OCI-LY1 (cell line): ENCODE measurements at regions not wholly inside any gene's neighbourhood (a gene's known extent, or its start where the extent isn't known, plus 50 kb on each side); places are given as distances from the start of the nearest gene placed in this dataset.

Experiments
- H2AFZ ChIP-seq: fragments of 200-600 bp; sonication (generic), shearing (Covaris generic); 2 replicates; pipeline ENCODE4 v1.6.0; 2014; ENCODE audit warnings: antibody characterized with exemption, mild to moderate bottlenecking, low read length
- H3F3A ChIP-seq: fragments of 200-600 bp; sonication (generic), shearing (Covaris generic); 2 replicates; pipeline ENCODE4 v1.6.0; 2014; ENCODE audit warnings: mild to moderate bottlenecking, antibody characterized with exemption, low read length, moderate library complexity; ENCODE audit not compliant: insufficient read depth
- H3K27ac ChIP-seq: fragments of 200-600 bp; sonication (generic); 2 replicates; pipeline ENCODE4 v1.5.1; 2014; ENCODE audit warnings: low read length, mixed run types, mild to moderate bottlenecking, low read depth; ENCODE audit not compliant: poor library complexity, severe bottlenecking
- H3K27me3 ChIP-seq: fragments of 200-600 bp; sonication (generic); 2 replicates; pipeline ENCODE4 v1.6.0; 2014; ENCODE audit warnings: antibody characterized with exemption, mild to moderate bottlenecking, low read length, moderate library complexity; ENCODE audit not compliant: insufficient read depth
- H3K36me3 ChIP-seq: fragments of 200-600 bp; sonication (generic); 2 replicates; pipeline ENCODE4 v1.6.1; 2014; ENCODE audit warnings: mild to moderate bottlenecking, antibody characterized with exemption, low read length, moderate library complexity, mixed read lengths; ENCODE audit not compliant: insufficient read depth
- H3K4me1 ChIP-seq: fragments of 200-600 bp; sonication (generic); 2 replicates; pipeline ENCODE4 v1.5.1; 2014; ENCODE audit warnings: mild to moderate bottlenecking, low read length, moderate library complexity; ENCODE audit not compliant: insufficient read depth, severe bottlenecking
- H3K4me2 ChIP-seq: fragments of 200-600 bp; sonication (generic), shearing (Covaris generic); 2 replicates; pipeline ENCODE4 v1.6.1; 2014; ENCODE audit warnings: low read length
- H3K4me3 ChIP-seq: fragments of 200-600 bp; sonication (generic); 2 replicates; pipeline ENCODE4 v1.5.1; 2014; ENCODE audit warnings: low read length, low read depth, mild to moderate bottlenecking, mixed read lengths; ENCODE audit not compliant: poor library complexity, severe bottlenecking
- H3K79me2 ChIP-seq: fragments of 200-600 bp; shearing (Covaris generic); 2 replicates; pipeline ENCODE4 v1.6.1; 2016; ENCODE audit warnings: mixed run types, low read length, mixed read lengths; ENCODE audit not compliant: insufficient read depth
- H3K9ac ChIP-seq: fragments of 200-600 bp; sonication (generic), shearing (Covaris generic); 2 replicates; pipeline ENCODE4 v1.6.1; 2014; ENCODE audit warnings: mild to moderate bottlenecking, low read length, mixed read lengths
- H3K9me2 ChIP-seq: fragments of 200-600 bp; sonication (generic), shearing (Covaris generic); 2 replicates; pipeline ENCODE4 v1.6.1; 2014; ENCODE audit warnings: low read depth, mild to moderate bottlenecking, low read length, mixed read lengths
- H3K9me3 ChIP-seq: fragments of 200-600 bp; shearing (Covaris generic); 2 replicates; pipeline ENCODE4 v1.6.1; 2014; ENCODE audit warnings: low read length, mixed read lengths
- H4K20me1 ChIP-seq: fragments of 200-600 bp; sonication (generic), shearing (Covaris generic); 2 replicates; pipeline ENCODE4 v1.6.0; 2016; ENCODE audit warnings: mild to moderate bottlenecking, low read length; ENCODE audit not compliant: insufficient read depth
- EZH2 ChIP-seq: fragments of 200-600 bp; sonication (generic), shearing (Covaris generic); IDR thresholded peaks from 2 replicates; pipeline ENCODE4 v1.8.0; 2017; ENCODE audit warnings: borderline replicate concordance, mixed run types, mild to moderate bottlenecking, antibody characterized with exemption, low read length, moderate library complexity, mixed read lengths
- TF ChIP-seq, protein P1 (sequence below): fragments of 200-600 bp; sonication (generic), shearing (Covaris generic); IDR thresholded peaks from 2 replicates; pipeline ENCODE4 v1.5.1; 2017; ENCODE audit warnings: mild to moderate bottlenecking, antibody characterized with exemption, low read length, moderate library complexity, mixed read lengths

DNA sequence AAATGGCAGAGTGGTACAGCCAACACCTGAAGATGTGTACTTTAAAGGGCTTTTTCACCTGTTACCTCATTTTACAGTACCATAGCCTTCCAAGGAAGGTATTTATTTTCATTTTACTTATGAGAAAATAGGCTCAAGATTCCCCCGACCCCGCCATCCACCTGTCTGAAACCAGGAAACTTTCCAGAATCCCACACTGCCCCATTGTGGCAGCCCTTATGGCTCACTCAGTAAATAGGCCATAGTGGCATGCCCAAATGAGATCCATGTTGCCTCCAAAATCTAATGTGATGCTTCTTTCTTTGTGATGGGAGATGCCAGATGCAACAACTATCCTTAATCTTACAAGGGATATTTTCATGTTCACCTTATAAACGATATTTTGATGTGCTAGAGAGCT is 97.8 kb downstream of the EBNA1BP2 start:
- TF ChIP-seq, protein P1, sequence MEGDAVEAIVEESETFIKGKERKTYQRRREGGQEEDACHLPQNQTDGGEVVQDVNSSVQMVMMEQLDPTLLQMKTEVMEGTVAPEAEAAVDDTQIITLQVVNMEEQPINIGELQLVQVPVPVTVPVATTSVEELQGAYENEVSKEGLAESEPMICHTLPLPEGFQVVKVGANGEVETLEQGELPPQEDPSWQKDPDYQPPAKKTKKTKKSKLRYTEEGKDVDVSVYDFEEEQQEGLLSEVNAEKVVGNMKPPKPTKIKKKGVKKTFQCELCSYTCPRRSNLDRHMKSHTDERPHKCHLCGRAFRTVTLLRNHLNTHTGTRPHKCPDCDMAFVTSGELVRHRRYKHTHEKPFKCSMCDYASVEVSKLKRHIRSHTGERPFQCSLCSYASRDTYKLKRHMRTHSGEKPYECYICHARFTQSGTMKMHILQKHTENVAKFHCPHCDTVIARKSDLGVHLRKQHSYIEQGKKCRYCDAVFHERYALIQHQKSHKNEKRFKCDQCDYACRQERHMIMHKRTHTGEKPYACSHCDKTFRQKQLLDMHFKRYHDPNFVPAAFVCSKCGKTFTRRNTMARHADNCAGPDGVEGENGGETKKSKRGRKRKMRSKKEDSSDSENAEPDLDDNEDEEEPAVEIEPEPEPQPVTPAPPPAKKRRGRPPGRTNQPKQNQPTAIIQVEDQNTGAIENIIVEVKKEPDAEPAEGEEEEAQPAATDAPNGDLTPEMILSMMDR: 0 out of 2 replicates have a peak, but pooled peaks have one; percentile 4
- no peak for TF ChIP-seq EZH2
- H3K4me3 ChIP-seq: no peak overlapping the region
- no peaks in the 10 kb centered on the region for H4K20me1 ChIP-seq
- H3K27me3 ChIP-seq: no peaks in the 10 kb centered on the region
- H3K9me2 ChIP-seq: no peaks in the 10 kb centered on the region
- no peaks in the 10 kb centered on the region for H3F3A ChIP-seq
- H3K9ac ChIP-seq: no peak overlapping the region
- no peaks in the 10 kb centered on the region for H3K9me3 ChIP-seq
- peaks cover 13% of the 10 kb centered on the region for H3K4me1 ChIP-seq
- H3K4me2 ChIP-seq: no peak overlapping the region
- no peaks in the 10 kb centered on the region for H3K36me3 ChIP-seq
- H3K79me2 ChIP-seq: no peaks in the 10 kb centered on the region
- H2AFZ ChIP-seq: no peak overlapping the region
- no peak overlapping the region for H3K27ac ChIP-seq

- peaks cover 13% of the 10 kb centered on the region for H3K4me1 ChIP-seq
- H3K4me2 ChIP-seq: no peak overlapping the region
- H3K36me3 ChIP-seq: no peaks in the 10 kb centered on the region
- H3K9me2 ChIP-seq: no peaks in the 10 kb centered on the region
- H4K20me1 ChIP-seq: no peaks in the 10 kb centered on the region
- H3K9me3 ChIP-seq: no peaks in the 10 kb centered on the region
- H3K9ac ChIP-seq: no peak overlapping the region
- H3K79me2 ChIP-seq: no peaks in the 10 kb centered on the region
- H3K27me3 ChIP-seq: no peaks in the 10 kb centered on the region
- no peak overlapping the region for H2AFZ ChIP-seq
- no peak for TF ChIP-seq EZH2
- TF ChIP-seq, protein P1: peak; percentile 90
- no peaks in the 10 kb centered on the region for H3F3A ChIP-seq
- H3K27ac ChIP-seq: no peak overlapping the region
- no peak overlapping the region for H3K4me3 ChIP-seq
These were observed 98.4 kb downstream of the EBNA1BP2 start for GRCh38 chr1:43073490-43074230.

DNA sequence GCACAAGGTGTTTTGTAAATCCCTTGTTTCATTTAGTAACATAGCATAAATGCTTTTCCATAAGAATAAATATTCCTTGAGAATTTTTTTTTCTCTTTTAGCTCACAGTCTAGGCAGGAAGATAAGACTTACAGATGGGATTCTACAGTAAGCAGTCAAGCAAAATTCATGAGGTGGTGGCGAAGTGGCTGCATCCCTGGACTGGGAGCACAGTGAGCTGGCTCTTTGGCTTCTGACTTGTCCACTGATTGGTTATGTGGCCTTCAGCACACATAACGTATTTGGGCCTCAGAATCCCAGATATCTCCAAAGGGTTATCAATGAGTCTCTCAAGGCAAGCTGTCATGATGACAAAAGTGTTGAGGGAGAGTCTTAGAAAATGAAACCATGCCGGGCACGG is 99.8 kb downstream of the EBNA1BP2 start:
- H3K79me2 ChIP-seq: no peaks in the 10 kb centered on the region
- H3K9ac ChIP-seq: no peak overlapping the region
- TF ChIP-seq, protein P1: no peak
- no peak for TF ChIP-seq EZH2
- H3F3A ChIP-seq: no peaks in the 10 kb centered on the region
- no peak overlapping the region for H3K4me2 ChIP-seq
- H3K9me3 ChIP-seq: no peaks in the 10 kb centered on the region
- H3K9me2 ChIP-seq: no peaks in the 10 kb centered on the region
- 0 out of 2 replicates have a peak, but pooled peaks cover 4% of the 10 kb centered on the region for H3K27me3 ChIP-seq
- H3K4me3 ChIP-seq: no peak overlapping the region
- no peak overlapping the region for H2AFZ ChIP-seq
- H3K27ac ChIP-seq: no peak overlapping the region
- H3K36me3 ChIP-seq: no peaks in the 10 kb centered on the region
- no peaks in the 10 kb centered on the region for H4K20me1 ChIP-seq
- peaks cover 18% of the 10 kb centered on the region for H3K4me1 ChIP-seq
